ENCODE measurements at regions not wholly inside any gene's neighbourhood (a gene's known extent, or its start where the extent isn't known, plus 50 kb on each side); places are given as distances from the start of the nearest gene placed in this dataset.

DNA sequence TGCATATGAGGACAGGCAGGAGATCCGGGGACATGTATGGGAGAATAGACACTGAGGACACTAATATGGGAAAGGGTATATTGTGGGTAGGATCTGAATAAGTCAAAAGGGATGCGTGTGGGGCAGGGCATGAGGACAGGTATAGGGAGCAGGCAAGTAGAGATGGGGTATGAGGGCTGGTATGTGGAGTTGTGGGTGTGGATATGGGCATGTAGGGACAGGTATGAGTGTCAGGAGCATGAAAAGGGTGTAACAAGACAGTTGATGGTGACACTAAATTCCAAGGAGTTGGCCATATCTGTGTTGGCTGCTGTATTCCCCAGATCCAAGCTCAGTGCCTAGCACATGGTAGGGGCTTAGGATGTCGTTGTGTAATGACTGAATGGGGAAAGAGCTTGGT lies 84.4 kb upstream of the PAX2 start:
- no peak for TF ChIP-seq EZH2phosphoT487 (IDR thresholded peaks at IDR 0.05; ENCODE audit: borderline replicate concordance, low read depth, low read length)
- TF ChIP-seq, protein P1, sequence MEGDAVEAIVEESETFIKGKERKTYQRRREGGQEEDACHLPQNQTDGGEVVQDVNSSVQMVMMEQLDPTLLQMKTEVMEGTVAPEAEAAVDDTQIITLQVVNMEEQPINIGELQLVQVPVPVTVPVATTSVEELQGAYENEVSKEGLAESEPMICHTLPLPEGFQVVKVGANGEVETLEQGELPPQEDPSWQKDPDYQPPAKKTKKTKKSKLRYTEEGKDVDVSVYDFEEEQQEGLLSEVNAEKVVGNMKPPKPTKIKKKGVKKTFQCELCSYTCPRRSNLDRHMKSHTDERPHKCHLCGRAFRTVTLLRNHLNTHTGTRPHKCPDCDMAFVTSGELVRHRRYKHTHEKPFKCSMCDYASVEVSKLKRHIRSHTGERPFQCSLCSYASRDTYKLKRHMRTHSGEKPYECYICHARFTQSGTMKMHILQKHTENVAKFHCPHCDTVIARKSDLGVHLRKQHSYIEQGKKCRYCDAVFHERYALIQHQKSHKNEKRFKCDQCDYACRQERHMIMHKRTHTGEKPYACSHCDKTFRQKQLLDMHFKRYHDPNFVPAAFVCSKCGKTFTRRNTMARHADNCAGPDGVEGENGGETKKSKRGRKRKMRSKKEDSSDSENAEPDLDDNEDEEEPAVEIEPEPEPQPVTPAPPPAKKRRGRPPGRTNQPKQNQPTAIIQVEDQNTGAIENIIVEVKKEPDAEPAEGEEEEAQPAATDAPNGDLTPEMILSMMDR (conservative IDR thresholded peaks at IDR 0.05; ENCODE audit: low read length), result no peak

Measured in OCI-LY7 (cell line).